CD14-positive monocyte (primary cell): ENCODE measurements at regions not wholly inside any gene's neighbourhood (a gene's known extent, or its start where the extent isn't known, plus 50 kb on each side); places are given as distances from the start of the nearest gene placed in this dataset.

Experiments
- DNase-seq, 3 donors: peaks; one replicate each; pipeline ENCODE4 v3.0.0-alpha.2; 2011 to 2022
- H2AFZ ChIP-seq: 2 replicates; pipeline ENCODE4 v1.6.0; 2012; ENCODE audit warnings: mild to moderate bottlenecking, low read depth, low read length, inconsistent platforms; ENCODE audit not compliant: insufficient read depth, poor library complexity, severe bottlenecking
- H3K27ac ChIP-seq, 2 donors: 1 replicate in 1 of 2; 2 replicates in 1 of 2; pipeline ENCODE4 v1.5.1; 2012 to 2013; ENCODE audit warnings: low read length in 2 of 2, control low read depth in 1 of 2, inconsistent platforms in 1 of 2, low read depth in 1 of 2, mild to moderate bottlenecking in 1 of 2
- H3K27me3 ChIP-seq, 2 donors: one replicate each; pipeline versions ENCODE4 v1.6.0 to v1.6.1; 2011 to 2013; ENCODE audit warnings: low read length in 2 of 2; ENCODE audit not compliant: control insufficient read depth in 2 of 2, insufficient read depth in 2 of 2
- H3K36me3 ChIP-seq, 2 donors: replicated peaks in 1 of 2; 1 replicate in 1 of 2; 2 replicates in 1 of 2; pipeline versions ENCODE4 v1.5.1 to v1.6.1; 2012 to 2013; ENCODE audit warnings: low read length in 2 of 2, control low read depth in 1 of 2, inconsistent platforms in 1 of 2, mild to moderate bottlenecking in 1 of 2; ENCODE audit not compliant: insufficient read depth in 2 of 2, control insufficient read depth in 1 of 2
- H3K4me1 ChIP-seq, 2 donors: 1 replicate in 1 of 2; 2 replicates in 1 of 2; pipeline versions ENCODE4 v1.5.1 to v1.6.1; 2012 to 2013; ENCODE audit warnings: low read length in 2 of 2, control low read depth in 1 of 2, inconsistent platforms in 1 of 2, mild to moderate bottlenecking in 1 of 2, moderate library complexity in 1 of 2; ENCODE audit not compliant: insufficient read depth in 2 of 2, control insufficient read depth in 1 of 2
- H3K4me2 ChIP-seq: replicated peaks from 2 replicates; pipeline ENCODE3; 2012; ENCODE audit warnings: low read length, moderate library complexity, mild to moderate bottlenecking; ENCODE audit not compliant: poor library complexity, severe bottlenecking; ENCODE audit errors: extremely low read depth
- H3K4me3 ChIP-seq, 3 experiments: fragments of 200-600 bp in 1 of 3; sonication (generic) in 1 of 3; replicated peaks in 1 of 3; 1 replicate in 2 of 3; 2 replicates in 1 of 3; pipeline ENCODE4 v1.5.1; 2011 to 2013; ENCODE audit warnings: low read length in 3 of 3, mild to moderate bottlenecking in 3 of 3, control low read depth in 2 of 3, low read depth in 2 of 3, inconsistent platforms in 1 of 3, moderate library complexity in 1 of 3
- H3K79me2 ChIP-seq: 2 replicates; pipeline ENCODE4 v1.6.0; 2012; ENCODE audit warnings: mild to moderate bottlenecking, control low read depth, inconsistent platforms, low read length, moderate library complexity; ENCODE audit not compliant: insufficient read depth
- H3K9ac ChIP-seq: 2 replicates; pipeline ENCODE4 v1.6.0; 2017; ENCODE audit warnings: low read length, mild to moderate bottlenecking; ENCODE audit not compliant: insufficient read depth, poor library complexity, severe bottlenecking
- H3K9me3 ChIP-seq, 2 donors: replicated peaks in 1 of 2; 1 replicate in 1 of 2; 2 replicates in 1 of 2; pipeline versions ENCODE4 v1.5.1 to v1.6.1; 2012 to 2013; ENCODE audit warnings: low read length in 2 of 2, control low read depth in 1 of 2; ENCODE audit not compliant: control insufficient read depth in 1 of 2, insufficient read depth in 1 of 2
- H4K20me1 ChIP-seq: 2 replicates; pipeline ENCODE4 v1.6.0; 2012; ENCODE audit warnings: mild to moderate bottlenecking, low read length, control low read depth, moderate library complexity; ENCODE audit not compliant: insufficient read depth
- H3K27ac Mint-ChIP-seq, 7 donors: one replicate each; pipeline ENCODE4 v1.8.0; 2020; ENCODE audit warnings: mild to moderate bottlenecking in 7 of 7, mixed read lengths in 7 of 7, moderate library complexity in 6 of 7, inconsistent platforms in 2 of 7
- H3K27me3 Mint-ChIP-seq, 3 donors: one replicate each; pipeline ENCODE4 v1.8.0; 2021 to 2022; ENCODE audit warnings: low read depth in 3 of 3, mild to moderate bottlenecking in 3 of 3, mixed read lengths in 3 of 3, moderate library complexity in 3 of 3, inconsistent platforms in 1 of 3
- H3K36me3 Mint-ChIP-seq, 2 donors: one replicate each; pipeline ENCODE4 v1.8.0; 2020; ENCODE audit warnings: mixed read lengths in 2 of 2, inconsistent platforms in 1 of 2, mild to moderate bottlenecking in 1 of 2
- H3K4me1 Mint-ChIP-seq: one replicate; pipeline ENCODE4 v1.8.0; 2020; ENCODE audit warnings: mild to moderate bottlenecking, mixed read lengths
- H3K4me3 Mint-ChIP-seq, 2 donors: one replicate each; pipeline ENCODE4 v1.8.0; 2020; ENCODE audit warnings: mild to moderate bottlenecking in 2 of 2, mixed read lengths in 2 of 2, moderate library complexity in 1 of 2
- H3K9me3 Mint-ChIP-seq, 7 donors: one replicate each; pipeline ENCODE4 v1.8.0; 2020 to 2022; ENCODE audit warnings: mixed read lengths in 7 of 7, mild to moderate bottlenecking in 6 of 7, moderate library complexity in 6 of 7, inconsistent platforms in 2 of 7
- WGBS: methylation state at CpG from one replicate; pipeline ENCODE4 v1.1.5; 2013; ENCODE audit warnings: missing lambda C conversion rate; ENCODE audit not compliant: insufficient coverage; 5-methylcytosine and 5-hydroxymethylcytosine counted together
- intact Hi-C, 2 donors: fragments of 100-400 bp; cut with micrococcal nuclease; formaldehyde crosslinking; loops; one replicate each; pipeline versions ENCODE4 v1.15.0 to v1.15.1; 2023
- TF ChIP-seq, protein P1 (sequence below): fragments of 200-600 bp; IDR thresholded peaks from one replicate; pipeline ENCODE4 v1.8.0; 2022; ENCODE audit warnings: antibody characterized with exemption, mild to moderate bottlenecking

DNA sequence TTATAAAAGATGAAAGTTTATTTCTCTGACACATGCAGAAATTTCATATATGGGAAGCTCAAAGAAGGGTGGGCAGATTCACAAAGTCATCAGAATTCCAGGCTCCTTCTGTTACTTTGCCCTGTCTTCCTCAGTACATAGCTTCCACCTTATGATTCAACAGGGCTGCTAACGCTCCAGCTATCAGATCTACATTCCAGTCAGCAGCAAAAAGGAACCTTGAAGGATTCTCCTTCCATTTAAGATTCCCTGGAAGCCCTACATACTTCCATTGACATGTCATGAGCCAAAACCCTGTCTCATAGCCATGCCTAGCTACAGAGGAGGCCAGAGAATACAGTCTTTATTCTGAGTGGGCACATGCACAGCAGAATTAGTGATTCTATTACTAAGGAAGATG, 103.3 kb downstream of the NCR2 start:
- peaks cover 12 to 17% of the 10 kb centered on the region in 2 donors for H3K4me1 ChIP-seq
- no peak overlapping the region for H3K4me2 ChIP-seq
- H3K27ac ChIP-seq = no peak overlapping the region
- no peaks in the 10 kb centered on the region for H3K36me3 ChIP-seq
- Mint-ChIP-seq H3K4me1 (peaks cover 26% of the 10 kb centered on the region), H3K9me3 (peaks cover 0 to 5% (median 0%) of the 10 kb centered on the region in 7 donors), H3K36me3 (no peaks in the 10 kb centered on the region), H3K4me3 (no peak overlapping the region), H3K27ac (no peak overlapping the region), H3K27me3 (peaks cover 15 to 35% (median 25%) of the 10 kb centered on the region in 3 donors)
- H3K27me3 ChIP-seq = peaks cover 2 to 20% of the 10 kb centered on the region in 2 donors
- intact Hi-C loops = no loop called here
- H2AFZ ChIP-seq = no peak overlapping the region
- DNase-seq = no peak
- 89% methylated on average over 1 of the region's 1 CpG for WGBS
- no peaks in the 10 kb centered on the region for H4K20me1 ChIP-seq
- TF ChIP-seq, protein P1, sequence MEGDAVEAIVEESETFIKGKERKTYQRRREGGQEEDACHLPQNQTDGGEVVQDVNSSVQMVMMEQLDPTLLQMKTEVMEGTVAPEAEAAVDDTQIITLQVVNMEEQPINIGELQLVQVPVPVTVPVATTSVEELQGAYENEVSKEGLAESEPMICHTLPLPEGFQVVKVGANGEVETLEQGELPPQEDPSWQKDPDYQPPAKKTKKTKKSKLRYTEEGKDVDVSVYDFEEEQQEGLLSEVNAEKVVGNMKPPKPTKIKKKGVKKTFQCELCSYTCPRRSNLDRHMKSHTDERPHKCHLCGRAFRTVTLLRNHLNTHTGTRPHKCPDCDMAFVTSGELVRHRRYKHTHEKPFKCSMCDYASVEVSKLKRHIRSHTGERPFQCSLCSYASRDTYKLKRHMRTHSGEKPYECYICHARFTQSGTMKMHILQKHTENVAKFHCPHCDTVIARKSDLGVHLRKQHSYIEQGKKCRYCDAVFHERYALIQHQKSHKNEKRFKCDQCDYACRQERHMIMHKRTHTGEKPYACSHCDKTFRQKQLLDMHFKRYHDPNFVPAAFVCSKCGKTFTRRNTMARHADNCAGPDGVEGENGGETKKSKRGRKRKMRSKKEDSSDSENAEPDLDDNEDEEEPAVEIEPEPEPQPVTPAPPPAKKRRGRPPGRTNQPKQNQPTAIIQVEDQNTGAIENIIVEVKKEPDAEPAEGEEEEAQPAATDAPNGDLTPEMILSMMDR = no peak
- H3K9me3 ChIP-seq = no peaks in the 10 kb centered on the region
- no peak overlapping the region for H3K9ac ChIP-seq
- H3K79me2 ChIP-seq = no peaks in the 10 kb centered on the region
- no peak overlapping the region for H3K4me3 ChIP-seq

DNA sequence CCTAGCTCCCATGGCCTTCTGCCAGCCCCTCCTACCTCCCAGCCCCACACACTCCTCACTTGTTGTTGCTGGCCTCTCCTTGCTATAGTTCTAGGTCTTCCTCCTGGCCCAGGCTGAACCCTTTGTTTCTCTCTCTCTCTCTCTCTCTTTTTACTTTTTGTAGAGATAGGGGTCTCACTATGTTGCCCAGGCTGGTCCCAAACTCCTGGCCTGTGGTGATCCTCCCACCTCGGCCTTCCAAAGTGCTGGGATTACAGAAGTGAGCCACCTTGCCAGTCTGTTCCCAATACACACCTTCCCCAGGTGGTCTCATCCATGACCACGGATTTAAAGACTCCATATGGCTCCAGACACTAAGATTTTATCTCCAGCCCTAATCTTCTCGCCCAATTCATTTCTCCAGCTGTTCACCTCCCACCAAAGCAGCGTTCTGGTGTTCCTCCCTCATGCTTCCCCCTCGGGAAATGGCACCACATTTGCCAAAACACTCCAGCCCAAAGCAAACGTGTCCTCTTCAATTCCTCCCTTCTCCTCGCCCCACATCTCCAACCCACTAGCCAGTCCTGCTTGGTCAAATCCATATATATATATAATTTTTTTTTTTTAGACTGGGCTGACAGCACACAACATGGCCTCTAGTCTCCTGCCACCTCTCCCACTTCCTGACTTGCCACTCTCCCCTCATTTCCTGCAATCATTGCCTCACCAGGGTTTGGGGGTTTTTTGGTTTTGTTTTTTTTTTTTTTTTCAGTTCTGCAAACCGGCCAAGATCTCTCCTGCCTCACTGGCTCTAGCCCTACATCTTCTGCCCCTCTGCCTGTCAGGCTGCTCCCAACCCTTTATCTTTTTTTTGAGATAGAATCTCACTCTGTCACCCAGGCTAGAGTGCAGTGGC, 104.4 kb downstream of the NCR2 start:
- H3K27me3 Mint-ChIP-seq = peaks cover 23 to 40% (median 32%) of the 10 kb centered on the region in 3 donors
- 29% methylated on average over 6 of the region's 8 CpGs for WGBS
- peak; percentile 5 to 63 (median 7) for DNase-seq
- Histone ChIP-seq H3K4me1 (peaks cover 12 to 17% of the 10 kb centered on the region in 2 donors), H3K9ac (no peak overlapping the region), H3K4me3 (peak overlapping the region in 1 of 3 experiments; percentile 14), H3K27ac (no peak overlapping the region), H3K27me3 (peaks cover 3 to 30% of the 10 kb centered on the region in 2 donors), H3K4me2 (no peak overlapping the region), H2AFZ (peak overlapping the region; percentile 35), H3K9me3 (no peaks in the 10 kb centered on the region), H3K36me3 (no peaks in the 10 kb centered on the region), H3K79me2 (no peaks in the 10 kb centered on the region), H4K20me1 (no peaks in the 10 kb centered on the region)
- peak overlapping the region in 3 of 7 donors; percentile 0 to 60 (median 13) for H3K27ac Mint-ChIP-seq
- intact Hi-C loops = no loop called here
- TF ChIP-seq, protein P1 = no peak
- no peaks in the 10 kb centered on the region for H3K36me3 Mint-ChIP-seq
- peaks cover 0 to 6% (median 0%) of the 10 kb centered on the region in 7 donors for H3K9me3 Mint-ChIP-seq
- peaks cover 26% of the 10 kb centered on the region for H3K4me1 Mint-ChIP-seq
- peak overlapping the region; percentile 39 to 74 for H3K4me3 Mint-ChIP-seq
